Neural cell (in vitro differentiated cells): ENCODE measurements at regions not wholly inside any gene's neighbourhood (a gene's known extent, or its start where the extent isn't known, plus 50 kb on each side); places are given as distances from the start of the nearest gene placed in this dataset.

Experiments used
- EP300 ChIP-seq: fragments of 450-650 bp; conservative IDR thresholded peaks from 2 replicates; pipeline ENCODE4 v1.6.1; 2014; ENCODE audit warnings: antibody characterized with exemption, mild to moderate bottlenecking, moderate library complexity; ENCODE audit not compliant: poor library complexity, severe bottlenecking
- TF ChIP-seq, protein P1 (sequence below): fragments of 450-650 bp; IDR thresholded peaks from 2 replicates; pipeline ENCODE4 v1.5.1; 2014; ENCODE audit warnings: antibody characterized with exemption, mild to moderate bottlenecking, moderate library complexity; ENCODE audit not compliant: poor library complexity, severe bottlenecking

DNA sequence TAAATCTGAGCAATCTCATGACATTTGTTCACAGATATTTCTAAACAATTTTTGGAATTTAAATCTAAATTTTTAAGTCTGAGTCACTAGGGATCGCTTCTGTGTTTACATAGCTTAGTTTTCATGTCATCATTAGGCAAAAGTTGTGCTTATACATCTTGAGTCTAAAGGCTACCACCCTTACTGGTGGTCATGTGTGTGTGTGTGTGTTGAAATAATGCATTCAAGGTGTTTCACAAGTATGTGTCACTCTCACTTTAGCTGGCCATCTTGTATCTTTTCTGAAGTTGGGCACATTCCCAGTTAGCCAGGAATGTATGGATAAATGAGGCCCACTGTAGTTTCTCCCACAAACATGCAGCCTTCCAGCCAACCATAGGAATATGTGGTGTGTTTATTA is 1162.5 kb upstream of the PRMT6 start:
- TF ChIP-seq, protein P1, sequence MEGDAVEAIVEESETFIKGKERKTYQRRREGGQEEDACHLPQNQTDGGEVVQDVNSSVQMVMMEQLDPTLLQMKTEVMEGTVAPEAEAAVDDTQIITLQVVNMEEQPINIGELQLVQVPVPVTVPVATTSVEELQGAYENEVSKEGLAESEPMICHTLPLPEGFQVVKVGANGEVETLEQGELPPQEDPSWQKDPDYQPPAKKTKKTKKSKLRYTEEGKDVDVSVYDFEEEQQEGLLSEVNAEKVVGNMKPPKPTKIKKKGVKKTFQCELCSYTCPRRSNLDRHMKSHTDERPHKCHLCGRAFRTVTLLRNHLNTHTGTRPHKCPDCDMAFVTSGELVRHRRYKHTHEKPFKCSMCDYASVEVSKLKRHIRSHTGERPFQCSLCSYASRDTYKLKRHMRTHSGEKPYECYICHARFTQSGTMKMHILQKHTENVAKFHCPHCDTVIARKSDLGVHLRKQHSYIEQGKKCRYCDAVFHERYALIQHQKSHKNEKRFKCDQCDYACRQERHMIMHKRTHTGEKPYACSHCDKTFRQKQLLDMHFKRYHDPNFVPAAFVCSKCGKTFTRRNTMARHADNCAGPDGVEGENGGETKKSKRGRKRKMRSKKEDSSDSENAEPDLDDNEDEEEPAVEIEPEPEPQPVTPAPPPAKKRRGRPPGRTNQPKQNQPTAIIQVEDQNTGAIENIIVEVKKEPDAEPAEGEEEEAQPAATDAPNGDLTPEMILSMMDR = no peak
- TF ChIP-seq EP300 = no peak
